ENCODE measurements at regions not wholly inside any gene's neighbourhood (a gene's known extent, or its start where the extent isn't known, plus 50 kb on each side); places are given as distances from the start of the nearest gene placed in this dataset.

- no peak for TF ChIP-seq RXRA (IDR thresholded peaks at IDR 0.05; ENCODE audit: insufficient read depth, low read depth, low read length)
These were observed 191.2 kb downstream of the CXCL12 start (continued) for GRCh38 chr10:44193567-44194220.

Data from H1 (cell line).